SK-N-SH (cell line): ENCODE measurements at regions not wholly inside any gene's neighbourhood (a gene's known extent, or its start where the extent isn't known, plus 50 kb on each side); places are given as distances from the start of the nearest gene placed in this dataset.

Experiments used
- CTCF ChIP-seq: fragments of 200-600 bp; sonication (generic); IDR thresholded peaks from 2 replicates; pipeline ENCODE4 v1.6.1; 2017; ENCODE audit warnings: antibody characterized with exemption, mild to moderate bottlenecking, moderate library complexity
- FOXM1 ChIP-seq: IDR thresholded peaks from 2 replicates; pipeline ENCODE4 v1.4.0; 2012; ENCODE audit warnings: low read depth, mild to moderate bottlenecking
- GATA2 ChIP-seq: sonication (generic); formaldehyde crosslinking; IDR thresholded peaks from 2 replicates; pipeline ENCODE4 v1.5.0; 2020; ENCODE audit warnings: mild to moderate bottlenecking, missing genetic modification reagents
- POLR2AphosphoS5 ChIP-seq: IDR thresholded peaks from 2 replicates; pipeline ENCODE4 v1.6.1; 2012; ENCODE audit warnings: low read depth, low read length

DNA sequence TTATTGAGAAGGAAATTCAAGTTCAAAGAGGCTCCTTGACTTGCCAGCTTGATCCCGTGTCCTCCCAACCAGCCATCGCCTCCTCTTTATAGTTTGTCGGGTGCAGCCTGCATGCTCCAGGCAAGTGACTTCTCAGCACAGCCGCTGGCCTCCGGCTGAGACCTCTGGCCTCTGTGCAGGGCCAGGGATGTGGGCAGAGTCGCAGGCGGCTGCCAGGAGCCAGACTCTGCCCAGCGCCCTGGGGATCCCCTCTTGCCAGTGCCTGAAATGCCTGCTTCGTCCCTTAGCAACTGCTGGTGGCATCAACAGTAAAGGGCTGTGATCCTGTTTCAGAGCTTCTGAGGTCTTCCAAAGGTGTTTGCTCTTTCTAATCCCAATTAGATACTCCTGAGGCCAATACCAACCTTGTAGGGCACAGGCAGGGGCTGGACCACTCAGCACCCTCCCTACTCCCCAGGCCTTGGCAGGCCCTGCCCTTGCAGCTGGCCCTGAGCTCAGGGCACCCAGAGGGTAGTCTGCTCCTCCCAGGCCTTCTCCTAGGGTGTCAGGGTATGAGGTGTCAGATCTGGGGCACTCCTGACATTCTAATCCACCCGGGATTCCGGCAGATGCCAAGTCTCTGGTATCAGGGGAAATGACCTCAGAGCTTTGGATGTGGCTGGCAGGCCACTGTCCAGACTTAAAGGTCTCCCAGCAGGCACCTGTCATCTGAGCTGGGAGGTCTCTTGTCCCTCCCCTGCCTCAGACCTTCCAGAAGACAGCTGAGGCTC lies 68.0 kb upstream of the SIAH1 start:
- no peak for TF ChIP-seq CTCF
- TF ChIP-seq POLR2AphosphoS5 = no peak
- TF ChIP-seq FOXM1 = no peak
- TF ChIP-seq GATA2 (CRISPR knock-in tag) = no peak
